ENCODE measurements at regions not wholly inside any gene's neighbourhood (a gene's known extent, or its start where the extent isn't known, plus 50 kb on each side); places are given as distances from the start of the nearest gene placed in this dataset.

DNA sequence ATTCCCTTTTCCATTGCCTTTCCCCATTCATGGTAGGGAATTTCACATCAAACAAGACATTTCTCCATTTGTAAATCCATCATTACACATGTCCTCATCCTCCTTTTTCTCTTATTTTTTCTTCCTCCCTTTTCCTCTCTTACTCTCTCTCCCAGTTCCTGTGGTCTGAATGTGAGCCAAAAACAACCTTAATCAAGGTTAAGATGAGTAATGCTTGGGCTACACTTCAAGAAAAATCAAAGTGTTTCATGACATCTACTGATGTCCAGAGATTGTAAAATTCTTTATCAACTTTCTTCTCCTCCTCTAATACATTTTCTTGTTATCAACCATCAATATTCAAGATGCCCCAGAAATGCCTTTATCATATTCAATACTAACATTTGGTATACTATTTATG, 172.5 kb upstream of the PRNP start:
- peak; percentile 44 for DNase-seq (ENCODE audit: low spot score)

DNA sequence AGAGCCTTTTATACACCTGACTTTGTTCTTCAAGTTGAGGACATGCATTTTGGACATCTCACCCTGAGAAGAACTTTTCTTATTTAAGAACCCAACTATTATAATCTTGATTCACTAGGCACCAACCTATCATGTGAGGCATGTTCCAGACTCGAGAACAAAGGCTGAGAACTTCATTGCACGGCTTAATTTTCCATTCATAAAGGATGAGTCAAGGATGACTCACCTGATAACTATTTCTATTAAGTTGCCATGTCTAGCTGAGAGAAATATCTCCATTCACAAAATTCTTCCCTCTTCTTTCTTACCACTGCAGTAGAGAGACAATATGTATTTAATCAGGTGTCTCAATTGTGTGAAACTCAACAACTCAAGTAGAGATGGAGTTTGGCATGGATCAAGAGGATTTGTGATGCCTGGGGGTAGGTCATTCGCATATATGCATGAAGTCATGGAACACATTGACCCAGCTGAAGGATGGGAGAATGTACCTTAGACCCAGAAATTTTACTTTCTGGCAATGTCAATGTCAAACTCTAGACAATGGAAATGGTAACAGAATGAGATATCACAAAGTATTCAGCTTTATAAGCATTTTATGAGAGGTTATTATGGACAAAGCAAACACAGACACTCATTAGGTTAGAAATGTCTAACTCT, 173.2 kb upstream of the PRNP start:
- DNase-seq (ENCODE audit: low spot score), result peak; percentile 92

- DNase-seq (ENCODE audit: low spot score), result no peak
Observed at GRCh38 chr20:4511776-4512175, 174.5 kb upstream of the PRNP start.

DNA sequence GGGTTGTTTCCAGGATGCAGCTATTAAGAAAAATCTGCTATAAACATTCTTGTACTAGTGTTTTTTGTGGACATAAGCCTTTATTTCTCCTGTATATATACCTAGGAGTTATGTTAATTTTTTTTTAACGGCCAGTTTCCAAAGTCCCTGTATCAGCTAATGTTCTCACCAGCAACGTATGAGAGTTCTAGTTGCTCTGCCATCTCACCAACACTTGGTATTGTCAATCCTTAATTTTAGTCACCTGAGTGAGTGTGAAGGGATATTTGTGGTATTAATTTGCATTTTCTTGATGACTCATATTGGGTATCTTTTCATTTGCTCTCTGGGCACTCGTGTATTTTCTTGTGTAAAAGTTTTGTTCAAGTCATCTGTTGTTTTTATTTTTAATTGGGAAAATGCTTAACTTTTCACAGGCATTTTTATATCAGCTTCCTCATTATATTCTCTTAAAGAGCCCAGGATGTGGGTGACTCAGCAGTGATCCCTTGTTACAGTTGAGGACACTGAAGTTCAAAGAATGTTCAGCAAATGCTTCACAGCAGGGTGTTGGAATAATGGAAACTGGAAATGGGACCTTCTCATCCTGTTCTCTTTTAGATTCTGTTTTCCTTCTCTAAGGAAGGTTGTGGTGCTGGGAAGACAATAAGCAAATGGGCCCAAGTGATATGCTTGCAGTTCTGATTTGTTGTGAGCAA, 176.3 kb upstream of the PRNP start:
- DNase-seq (ENCODE audit: low spot score), result no peak

DNA sequence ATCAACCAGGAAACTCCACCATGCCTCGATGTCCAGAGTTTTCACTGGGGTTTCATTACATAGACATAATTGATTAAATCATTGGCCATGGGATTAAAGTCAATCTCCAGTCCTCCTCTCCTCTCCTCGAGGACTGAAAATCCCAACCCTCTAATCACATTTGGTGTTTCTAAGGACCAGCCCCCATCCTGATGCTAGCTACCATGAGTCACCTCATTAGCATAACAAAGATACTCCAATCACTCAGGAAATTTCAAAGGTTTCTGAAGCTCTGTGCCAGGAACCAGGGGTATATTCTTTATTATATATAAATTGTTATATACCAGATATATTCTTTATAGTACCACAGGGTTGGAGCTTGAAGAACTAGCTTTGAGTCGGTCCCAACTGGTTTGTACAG, 177.5 kb upstream of the PRNP start:
- peak; percentile 38 for DNase-seq (ENCODE audit: low spot score)

GRCh38 chr20:4507288-4507719, 179.0 kb upstream of the PRNP start:
- no peak for DNase-seq (ENCODE audit: low spot score)

DNA sequence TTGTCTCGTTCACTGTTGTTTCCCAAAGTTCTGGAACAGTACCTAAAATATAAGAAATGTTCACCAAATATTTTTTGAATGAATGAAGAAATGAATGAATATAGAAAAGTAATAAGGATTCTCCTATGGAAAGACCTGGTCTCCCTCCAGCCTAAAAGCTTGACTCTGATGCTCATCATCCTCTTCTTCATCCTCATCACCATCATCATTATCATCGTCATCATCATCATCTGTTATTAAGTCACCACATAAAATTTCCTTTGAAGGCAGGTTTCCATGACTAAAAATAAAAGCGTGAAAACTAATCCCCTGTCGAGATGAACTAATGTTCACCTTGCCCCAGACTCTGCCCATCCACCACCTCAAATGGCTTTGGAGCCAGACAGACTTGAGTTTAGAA, 181.4 kb upstream of the PRNP start:
- DNase-seq (ENCODE audit: low spot score), result no peak

DNA sequence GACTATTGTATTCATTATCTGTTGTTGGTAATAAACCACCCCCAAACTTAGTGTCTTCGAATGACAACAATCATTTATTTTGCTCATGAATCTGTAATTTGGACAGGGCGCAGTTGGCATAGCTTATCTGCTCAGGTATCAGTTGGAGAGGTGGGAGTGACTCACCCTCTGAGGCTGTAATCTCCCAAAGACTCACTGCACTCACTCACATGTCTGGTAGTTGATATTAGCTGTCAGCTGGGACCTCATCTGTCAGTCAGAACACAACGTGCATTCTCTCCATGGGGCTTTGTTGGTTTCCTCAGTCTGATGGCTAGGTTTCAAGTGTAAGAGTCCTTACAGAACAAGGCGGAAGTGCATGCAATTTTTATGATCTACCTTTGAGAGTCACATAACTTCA, 183.5 kb upstream of the PRNP start:
- peak; percentile 18 for DNase-seq (ENCODE audit: low spot score)

DNA sequence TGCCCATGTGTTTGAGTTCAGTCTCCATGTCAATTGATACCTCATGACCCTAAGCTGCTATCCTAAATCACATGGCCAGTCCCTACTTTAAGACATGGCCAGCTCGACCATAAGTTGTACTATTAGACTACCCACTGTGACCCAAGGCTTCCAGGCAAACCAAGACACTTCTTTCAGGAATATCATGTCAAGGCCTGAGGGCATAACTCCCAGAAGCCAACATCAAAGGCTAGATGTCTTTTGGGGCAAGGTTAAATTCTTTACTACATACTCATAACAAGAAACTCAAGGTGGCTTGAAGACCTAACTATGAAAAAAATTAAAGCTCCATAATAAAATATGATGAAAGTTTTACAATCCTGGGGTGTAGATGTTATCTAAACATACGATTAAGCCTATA, 192.9 kb upstream of the PRNP start:
- peak; percentile 8 for DNase-seq (ENCODE audit: low spot score)

DNA sequence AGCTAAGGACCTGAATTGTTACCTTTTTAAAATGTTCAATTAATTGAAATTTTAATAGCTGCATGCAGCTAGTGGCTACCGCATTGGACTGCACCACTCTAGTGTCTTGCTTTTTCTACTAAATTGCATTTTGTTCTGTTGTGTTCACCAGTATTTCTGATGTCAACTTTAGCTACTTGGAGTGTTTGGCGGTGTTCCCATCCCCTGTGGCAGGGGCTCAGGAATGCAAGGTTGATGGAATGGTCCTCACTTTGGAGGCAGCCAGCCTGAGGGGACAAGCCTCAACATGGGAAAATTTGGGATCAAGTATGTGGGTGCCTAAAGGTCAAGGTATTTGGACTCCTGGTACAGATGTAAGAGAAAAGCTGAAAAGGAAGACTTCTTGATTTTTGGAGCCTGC, 194.6 kb upstream of the PRNP start:
- DNase-seq (ENCODE audit: low spot score), result no peak

- no peak for DNase-seq (ENCODE audit: low spot score)
Observed at GRCh38 chr20:4490606-4491280, 195.5 kb upstream of the PRNP start.

DNA sequence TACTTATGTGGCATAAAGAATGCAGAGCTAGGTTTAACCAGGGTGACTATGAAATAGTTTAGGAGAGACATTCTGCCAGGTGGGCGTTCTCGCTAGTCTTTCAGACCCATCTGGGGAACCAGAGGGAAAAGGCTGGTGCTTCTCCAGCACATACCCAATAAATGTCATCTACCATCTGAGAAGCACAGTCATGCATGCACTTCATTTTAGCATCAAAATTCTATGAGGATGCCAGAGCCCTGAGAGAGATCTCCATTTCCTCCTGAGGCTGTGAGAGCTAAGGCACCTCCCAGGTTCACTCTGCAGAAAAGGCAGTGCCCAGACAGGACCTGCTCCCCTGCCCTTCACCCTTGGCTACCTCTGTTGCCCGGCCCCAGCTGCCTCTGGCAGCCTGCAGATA, 196.2 kb upstream of the PRNP start:
- DNase-seq (ENCODE audit: low spot score), result no peak

GRCh38 chr20:4488407-4489339, 197.6 kb upstream of the PRNP start:
- no peak for DNase-seq (ENCODE audit: low spot score)

- no peak for DNase-seq (ENCODE audit: low spot score)
Observed at GRCh38 chr20:4484379-4484997, 201.8 kb upstream of the PRNP start.

DNA sequence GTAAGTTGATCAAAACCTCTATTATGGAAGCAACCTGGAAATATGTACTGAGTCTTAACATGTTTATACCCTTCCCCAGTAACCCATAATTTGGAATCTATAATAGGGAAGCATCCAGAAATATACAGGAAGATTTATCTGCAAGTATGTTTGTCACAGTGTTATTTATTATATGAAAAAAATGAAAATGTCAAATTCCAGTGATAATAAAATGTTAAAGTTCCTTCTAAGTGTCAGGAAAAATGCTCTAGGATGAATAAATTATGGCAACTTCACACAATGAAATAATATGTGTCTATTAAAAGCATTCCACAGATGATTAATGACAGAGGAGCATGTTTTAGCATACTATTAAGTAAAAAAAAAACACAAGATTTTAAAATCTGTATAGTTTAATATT, 202.3 kb upstream of the PRNP start:
- DNase-seq (ENCODE audit: low spot score), result no peak

DNA sequence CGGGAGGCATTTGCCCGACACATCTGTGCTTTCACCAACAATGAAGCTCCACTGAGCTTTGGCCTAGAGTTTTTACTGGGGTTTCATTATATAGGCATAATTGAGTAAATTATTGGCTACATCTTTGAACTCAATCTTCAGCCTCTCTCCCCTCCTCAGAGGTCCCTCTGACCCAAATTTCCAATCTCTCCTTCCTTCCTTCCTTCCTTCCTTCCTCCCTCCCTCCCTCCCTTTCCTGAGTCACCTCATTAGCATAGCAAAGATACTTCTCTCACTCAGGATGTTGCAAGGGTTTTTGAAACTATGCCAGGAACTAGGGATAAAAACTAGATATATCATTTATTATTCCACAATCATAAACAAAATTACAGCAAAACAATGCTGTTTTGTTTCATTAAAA, 202.8 kb upstream of the PRNP start:
- DNase-seq (ENCODE audit: low spot score), result no peak

- DNase-seq (ENCODE audit: low spot score), result no peak
Observed at GRCh38 chr20:4480104-4480503, 206.2 kb upstream of the PRNP start.

- DNase-seq (ENCODE audit: low spot score), result no peak
Observed at GRCh38 chr20:4476903-4477500, 209.3 kb upstream of the PRNP start.

- no peak for DNase-seq (ENCODE audit: low spot score)
Observed at GRCh38 chr20:4472906-4473305, 213.3 kb upstream of the PRNP start.

- no peak for DNase-seq (ENCODE audit: low spot score)
Observed at GRCh38 chr20:4471221-4471620, 215.0 kb upstream of the PRNP start.

DNA sequence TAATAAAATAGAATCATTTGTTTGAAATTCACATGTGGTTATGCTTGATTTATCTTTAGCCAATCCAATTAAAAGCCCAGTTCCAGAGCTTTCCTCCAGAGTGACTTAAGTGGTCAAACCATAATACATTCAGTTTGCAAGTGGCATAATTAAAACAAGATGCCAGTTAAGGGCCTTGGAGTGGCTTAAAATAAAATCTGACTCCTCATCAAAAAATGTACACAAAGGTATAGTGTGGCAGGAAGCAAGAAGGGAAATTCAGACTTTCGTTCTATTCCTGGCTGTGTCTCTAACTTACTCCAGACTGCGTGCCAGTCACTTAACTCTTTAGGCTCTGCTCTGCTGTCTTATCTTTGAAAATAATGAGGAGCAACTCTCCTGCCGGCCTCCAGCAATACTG, 215.9 kb upstream of the PRNP start:
- DNase-seq (ENCODE audit: low spot score), result no peak

Measured in SW480 (cell line).